Esophagus squamous epithelium (tissue), 4 donors: ENCODE measurements at regions not wholly inside any gene's neighbourhood (a gene's known extent, or its start where the extent isn't known, plus 50 kb on each side); places are given as distances from the start of the nearest gene placed in this dataset.

Source experiments
- POLR2A ChIP-seq, 4 donors: fragments of 450-650 bp; IDR thresholded peaks; one replicate each; pipeline ENCODE4 v1.6.1; 2017; ENCODE audit warnings: antibody characterized with exemption in 4 of 4, mild to moderate bottlenecking in 4 of 4, moderate library complexity in 3 of 4
- TF ChIP-seq, protein P1 (sequence below), 6 experiments: fragments of 450-650 bp in 4 of 6; fragments of 200-600 bp in 2 of 6; sonication (generic) in 2 of 6; IDR thresholded peaks; one replicate each; pipeline ENCODE4 v1.5.1; 2016 to 2019; ENCODE audit warnings: antibody characterized with exemption in 6 of 6, mild to moderate bottlenecking in 4 of 6, moderate library complexity in 4 of 6

DNA sequence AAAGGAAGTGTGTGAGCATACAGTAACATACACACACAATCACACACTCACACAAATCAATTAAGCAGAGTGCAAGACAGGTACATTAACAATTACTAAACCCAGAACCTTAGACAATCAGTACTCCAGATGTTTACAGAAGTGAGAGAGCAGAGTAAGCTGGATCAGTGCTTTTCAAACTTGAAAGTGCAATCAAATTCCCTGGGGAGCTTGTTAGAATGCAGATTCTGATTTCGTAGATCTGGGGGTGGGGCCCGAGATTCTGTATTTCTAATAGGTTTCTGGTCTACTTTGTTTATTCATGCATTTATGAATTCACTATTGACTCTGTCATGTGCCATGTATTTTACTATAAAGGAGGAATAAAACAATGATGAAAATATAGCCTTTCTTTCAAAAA, 179.6 kb upstream of the PHYHIPL start:
- TF ChIP-seq, protein P1, sequence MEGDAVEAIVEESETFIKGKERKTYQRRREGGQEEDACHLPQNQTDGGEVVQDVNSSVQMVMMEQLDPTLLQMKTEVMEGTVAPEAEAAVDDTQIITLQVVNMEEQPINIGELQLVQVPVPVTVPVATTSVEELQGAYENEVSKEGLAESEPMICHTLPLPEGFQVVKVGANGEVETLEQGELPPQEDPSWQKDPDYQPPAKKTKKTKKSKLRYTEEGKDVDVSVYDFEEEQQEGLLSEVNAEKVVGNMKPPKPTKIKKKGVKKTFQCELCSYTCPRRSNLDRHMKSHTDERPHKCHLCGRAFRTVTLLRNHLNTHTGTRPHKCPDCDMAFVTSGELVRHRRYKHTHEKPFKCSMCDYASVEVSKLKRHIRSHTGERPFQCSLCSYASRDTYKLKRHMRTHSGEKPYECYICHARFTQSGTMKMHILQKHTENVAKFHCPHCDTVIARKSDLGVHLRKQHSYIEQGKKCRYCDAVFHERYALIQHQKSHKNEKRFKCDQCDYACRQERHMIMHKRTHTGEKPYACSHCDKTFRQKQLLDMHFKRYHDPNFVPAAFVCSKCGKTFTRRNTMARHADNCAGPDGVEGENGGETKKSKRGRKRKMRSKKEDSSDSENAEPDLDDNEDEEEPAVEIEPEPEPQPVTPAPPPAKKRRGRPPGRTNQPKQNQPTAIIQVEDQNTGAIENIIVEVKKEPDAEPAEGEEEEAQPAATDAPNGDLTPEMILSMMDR (IDR thresholded peaks at IDR 0.05) = no peak
- no peak for TF ChIP-seq POLR2A (IDR thresholded peaks at IDR 0.05)
